ENCODE measurements at regions not wholly inside any gene's neighbourhood (a gene's known extent, or its start where the extent isn't known, plus 50 kb on each side); places are given as distances from the start of the nearest gene placed in this dataset.

DNA sequence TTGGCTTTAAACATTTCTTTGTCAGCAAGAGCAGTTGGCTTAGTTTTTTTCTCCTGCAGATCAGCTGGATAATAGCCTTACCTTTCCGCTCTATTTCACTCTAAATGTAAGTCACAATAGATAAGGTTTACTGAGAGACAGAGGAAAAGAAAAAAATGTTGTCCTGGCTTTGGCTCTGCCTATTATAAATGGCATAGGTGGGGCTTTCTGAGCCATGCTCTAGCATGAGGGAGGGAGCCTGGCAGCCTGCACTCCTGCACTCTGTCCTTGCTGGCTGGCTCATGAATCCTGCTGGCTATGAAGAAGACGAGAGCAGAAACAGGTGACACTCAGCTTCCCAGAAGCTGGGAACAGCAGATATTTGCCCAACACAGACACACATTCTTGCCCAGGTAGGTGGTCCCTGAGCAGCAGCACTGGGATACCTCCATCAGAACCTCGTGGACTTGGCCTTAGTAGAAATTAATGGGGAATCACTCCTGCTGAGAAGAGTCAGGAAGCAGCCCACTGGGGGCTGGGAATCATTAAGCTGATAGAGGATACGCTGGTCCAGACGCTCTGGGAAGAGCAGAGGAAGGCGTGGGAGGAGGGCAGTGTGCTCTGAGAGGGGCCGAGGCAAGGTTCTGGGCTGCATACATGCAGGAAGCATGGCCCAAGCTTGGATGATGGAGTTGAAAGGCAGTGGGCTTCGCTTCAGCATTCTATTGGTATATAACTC is 514.4 kb upstream of the HS6ST1 start:
- TF ChIP-seq, protein P1, sequence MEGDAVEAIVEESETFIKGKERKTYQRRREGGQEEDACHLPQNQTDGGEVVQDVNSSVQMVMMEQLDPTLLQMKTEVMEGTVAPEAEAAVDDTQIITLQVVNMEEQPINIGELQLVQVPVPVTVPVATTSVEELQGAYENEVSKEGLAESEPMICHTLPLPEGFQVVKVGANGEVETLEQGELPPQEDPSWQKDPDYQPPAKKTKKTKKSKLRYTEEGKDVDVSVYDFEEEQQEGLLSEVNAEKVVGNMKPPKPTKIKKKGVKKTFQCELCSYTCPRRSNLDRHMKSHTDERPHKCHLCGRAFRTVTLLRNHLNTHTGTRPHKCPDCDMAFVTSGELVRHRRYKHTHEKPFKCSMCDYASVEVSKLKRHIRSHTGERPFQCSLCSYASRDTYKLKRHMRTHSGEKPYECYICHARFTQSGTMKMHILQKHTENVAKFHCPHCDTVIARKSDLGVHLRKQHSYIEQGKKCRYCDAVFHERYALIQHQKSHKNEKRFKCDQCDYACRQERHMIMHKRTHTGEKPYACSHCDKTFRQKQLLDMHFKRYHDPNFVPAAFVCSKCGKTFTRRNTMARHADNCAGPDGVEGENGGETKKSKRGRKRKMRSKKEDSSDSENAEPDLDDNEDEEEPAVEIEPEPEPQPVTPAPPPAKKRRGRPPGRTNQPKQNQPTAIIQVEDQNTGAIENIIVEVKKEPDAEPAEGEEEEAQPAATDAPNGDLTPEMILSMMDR (IDR thresholded peaks at IDR 0.05), result no peak
- TF ChIP-seq POLR2A (IDR thresholded peaks at IDR 0.05), result no peak

Data from right lobe of liver (tissue), 4 donors.